ENCODE measurements at regions not wholly inside any gene's neighbourhood (a gene's known extent, or its start where the extent isn't known, plus 50 kb on each side); places are given as distances from the start of the nearest gene placed in this dataset.

- Histone ChIP-seq H3K4me1 (no peaks in the 10 kb centered on the region), H3K36me3 (no peaks in the 10 kb centered on the region), H3K27me3 (replicated peaks in 1 of 7) (no peaks in the 10 kb centered on the region), H3K9me3 (no peaks in the 10 kb centered on the region), H3K27ac (no peak overlapping the region), H3K4me3 (no peak overlapping the region)
- 69 to 88% (median 79%) methylated on average over 5 of the region's 5 CpGs for WGBS, 5 donors
- TF ChIP-seq CTCF (IDR thresholded peaks at IDR 0.05 in 8 of 11, conservative IDR thresholded peaks at IDR 0.05 in 3 of 11) (no peak), POLR2A (IDR thresholded peaks at IDR 0.05) (no peak), POLR2AphosphoS5 (IDR thresholded peaks at IDR 0.05) (no peak)
- intact Hi-C loops (cut with DNase I; ENCODE audit: low total_unique reads) = no loop called here
- DNase-seq = no peak
Observed at GRCh38 chr1:222334026-222334680, 213.8 kb downstream of the HHIPL2 start.

GRCh38 chr1:222331765-222332164, 216.1 kb downstream of the HHIPL2 start:
- DNase-seq = no peak
- Histone ChIP-seq H3K4me1 (no peaks in the 10 kb centered on the region), H3K27ac (no peak overlapping the region), H3K9me3 (no peaks in the 10 kb centered on the region), H3K36me3 (no peaks in the 10 kb centered on the region), H3K27me3 (replicated peaks in 1 of 7) (no peaks in the 10 kb centered on the region), H3K4me3 (no peak overlapping the region)
- intact Hi-C loops (cut with DNase I; ENCODE audit: low total_unique reads) = no loop called here
- TF ChIP-seq CTCF (IDR thresholded peaks at IDR 0.05 in 8 of 11, conservative IDR thresholded peaks at IDR 0.05 in 3 of 11) (no peak), POLR2AphosphoS5 (IDR thresholded peaks at IDR 0.05) (no peak), POLR2A (IDR thresholded peaks at IDR 0.05) (no peak)

- intact Hi-C loops (cut with DNase I; ENCODE audit: low total_unique reads) = no loop called here
- TF ChIP-seq POLR2A (IDR thresholded peaks at IDR 0.05) = no peak
- no peak for TF ChIP-seq POLR2AphosphoS5 (IDR thresholded peaks at IDR 0.05)
- no peak for TF ChIP-seq CTCF (IDR thresholded peaks at IDR 0.05 in 8 of 11, conservative IDR thresholded peaks at IDR 0.05 in 3 of 11)
- H3K36me3 ChIP-seq = no peaks in the 10 kb centered on the region
- DNase-seq = no peak
- no peak overlapping the region for H3K27ac ChIP-seq
- no peak overlapping the region for H3K4me3 ChIP-seq
- no peaks in the 10 kb centered on the region for H3K9me3 ChIP-seq
- H3K27me3 ChIP-seq (replicated peaks in 1 of 7) = no peaks in the 10 kb centered on the region
- 73 to 86% (median 80%) methylated on average over 1 of the region's 1 CpG for WGBS, 5 donors
- no peaks in the 10 kb centered on the region for H3K4me1 ChIP-seq
Observed at GRCh38 chr1:222331340-222331739, 216.6 kb downstream of the HHIPL2 start.

GRCh38 chr1:222329493-222330045, 218.3 kb downstream of the HHIPL2 start:
- H3K4me1 ChIP-seq = no peaks in the 10 kb centered on the region
- WGBS, 5 donors = 72 to 88% (median 83%) methylated on average over 3 of the region's 3 CpGs
- no peaks in the 10 kb centered on the region for H3K9me3 ChIP-seq
- no peak overlapping the region for H3K4me3 ChIP-seq
- no peaks in the 10 kb centered on the region for H3K27me3 ChIP-seq (replicated peaks in 1 of 7)
- DNase-seq = no peak
- intact Hi-C loops (cut with DNase I; ENCODE audit: low total_unique reads) = no loop called here
- no peaks in the 10 kb centered on the region for H3K36me3 ChIP-seq
- no peak overlapping the region for H3K27ac ChIP-seq
- TF ChIP-seq POLR2A (IDR thresholded peaks at IDR 0.05) (no peak), CTCF (IDR thresholded peaks at IDR 0.05 in 8 of 11, conservative IDR thresholded peaks at IDR 0.05 in 3 of 11) (no peak), POLR2AphosphoS5 (IDR thresholded peaks at IDR 0.05) (no peak)
